H1 (cell line): ENCODE measurements at regions not wholly inside any gene's neighbourhood (a gene's known extent, or its start where the extent isn't known, plus 50 kb on each side); places are given as distances from the start of the nearest gene placed in this dataset.

ENCODE experiments used
- CTCF ChIA-PET: fragments of 300-600 bp; sonication (Branson Sonifier 250); formaldehyde crosslinking; loops from one replicate; lab custom pipeline; 2021; ENCODE audit not compliant: partially characterized antibody; lab: Charles Lee
- POLR2A ChIA-PET: fragments of 300-600 bp; sonication (Branson Sonifier 250); formaldehyde crosslinking; loops from one replicate; lab custom pipeline; 2021; ENCODE audit warnings: inconsistent platforms; ENCODE audit not compliant: partially characterized antibody; lab: Charles Lee
- DNase-seq, 2 experiments: peaks; one replicate each; pipeline versions ENCODE4 v3.0.0 to v3.0.0-alpha.2; 2010 to 2022; ENCODE audit warnings: low spot score in 2 of 2, low read depth in 1 of 2, mixed read lengths in 1 of 2
- FAIRE-seq: peaks from 2 replicates; lab custom pipeline; 2011; peaks lifted over from hg19 to GRCh38; lab: Jason Lieb, UNC
- H2AFZ ChIP-seq: 2 replicates; pipeline ENCODE4 v1.8.1; 2012; ENCODE audit warnings: low read length, inconsistent platforms
- H2AK5ac ChIP-seq: 2 replicates; pipeline ENCODE4 v1.6.1; 2013; ENCODE audit warnings: low read depth, low read length
- H2BK120ac ChIP-seq: replicated peaks from 2 replicates; pipeline ENCODE3; 2013; ENCODE audit warnings: low read depth, low read length, inconsistent platforms
- H2BK12ac ChIP-seq: 2 replicates; pipeline ENCODE4 v1.6.1; 2013; ENCODE audit warnings: low read depth, low read length
- H2BK15ac ChIP-seq: 2 replicates; pipeline ENCODE4 v1.6.1; 2013; ENCODE audit warnings: low read length
- H2BK20ac ChIP-seq: 2 replicates; pipeline ENCODE4 v1.6.1; 2013; ENCODE audit warnings: low read length
- H2BK5ac ChIP-seq: 2 replicates; pipeline ENCODE4 v1.6.1; 2013; ENCODE audit warnings: low read depth, low read length
- H3K14ac ChIP-seq: 2 replicates; pipeline ENCODE4 v1.6.1; 2013; ENCODE audit warnings: inconsistent platforms; ENCODE audit not compliant: insufficient read length
- H3K18ac ChIP-seq: 2 replicates; pipeline ENCODE4 v1.6.1; 2013; ENCODE audit warnings: low read length; ENCODE audit errors: extremely low read depth
- H3K23ac ChIP-seq: 2 replicates; pipeline ENCODE4 v1.6.1; 2013; ENCODE audit warnings: inconsistent platforms; ENCODE audit not compliant: insufficient read length
- H3K23me2 ChIP-seq: 2 replicates; pipeline ENCODE4 v1.6.1; 2013; ENCODE audit warnings: low read depth, low read length
- H3K27ac ChIP-seq: 2 replicates; pipeline ENCODE4 v1.6.1; 2011; ENCODE audit warnings: low read depth, low read length, inconsistent platforms
- H3K27me3 ChIP-seq, 4 experiments: replicated peaks in 1 of 4; 1 replicate in 1 of 4; 2 replicates in 3 of 4; pipeline versions ENCODE4 v1.6.1 to v1.8.1; 2011 to 2013; ENCODE audit warnings: low read length in 3 of 4, mild to moderate bottlenecking in 3 of 4, inconsistent platforms in 2 of 4, mixed read lengths in 2 of 4, moderate library complexity in 1 of 4; ENCODE audit not compliant: control insufficient read depth in 3 of 4, insufficient read depth in 3 of 4; ENCODE audit errors: extremely low read depth in 1 of 4
- H3K36me3 ChIP-seq, 4 experiments: 2 replicates each; pipeline versions ENCODE4 v1.6.1 to v1.8.1; 2011 to 2013; ENCODE audit warnings: mild to moderate bottlenecking in 4 of 4, low read length in 3 of 4, moderate library complexity in 2 of 4, control low read depth in 1 of 4, inconsistent platforms in 1 of 4; ENCODE audit not compliant: insufficient read depth in 4 of 4, control insufficient read depth in 2 of 4
- H3K4ac ChIP-seq: replicated peaks from 2 replicates; pipeline ENCODE3; 2013; ENCODE audit warnings: low read length, low read depth, mixed read lengths, inconsistent platforms; ENCODE audit not compliant: insufficient read length
- H3K4me1 ChIP-seq, 4 experiments: replicated peaks in 1 of 4; 1 replicate in 1 of 4; 2 replicates in 3 of 4; pipeline versions ENCODE4 v1.6.1 to v1.8.1; 2011 to 2013; ENCODE audit warnings: low read length in 3 of 4, inconsistent platforms in 2 of 4, mixed read lengths in 1 of 4; ENCODE audit not compliant: insufficient read depth in 4 of 4, control insufficient read depth in 3 of 4
- H3K4me2 ChIP-seq, 2 experiments: 2 replicates each; pipeline versions ENCODE4 v1.6.1 to v1.8.1; 2011 to 2013; ENCODE audit warnings: low read depth in 2 of 2, low read length in 2 of 2, control low read depth in 1 of 2, inconsistent platforms in 1 of 2, mild to moderate bottlenecking in 1 of 2; ENCODE audit not compliant: insufficient read depth in 1 of 2
- H3K4me3 ChIP-seq, 4 experiments: fragments of 200-600, 300-600 bp in 1 of 4; sonication (generic), shearing (Covaris generic), sonication (Bioruptor Twin) in 1 of 4; 2 replicates each; pipeline versions ENCODE4 v1.5.1 to v1.8.1; 2011 to 2016; ENCODE audit warnings: low read length in 4 of 4, low read depth in 3 of 4, control low read depth in 2 of 4, inconsistent platforms in 2 of 4, mild to moderate bottlenecking in 2 of 4, mixed read lengths in 1 of 4, moderate library complexity in 1 of 4; ENCODE audit not compliant: insufficient read depth in 2 of 4; ENCODE audit errors: extremely low read depth in 1 of 4
- H3K56ac ChIP-seq: replicated peaks from 2 replicates; pipeline ENCODE3; 2013; ENCODE audit warnings: low read depth, mild to moderate bottlenecking, mixed read lengths, low read length, inconsistent platforms; ENCODE audit not compliant: insufficient read length
- H3K79me1 ChIP-seq: 2 replicates; pipeline ENCODE4 v1.6.1; 2013; ENCODE audit warnings: low read depth, low read length, control low read depth
- H3K79me2 ChIP-seq, 2 experiments: 2 replicates each; pipeline versions ENCODE4 v1.6.1 to v1.8.1; 2012 to 2013; ENCODE audit warnings: low read length in 2 of 2, mild to moderate bottlenecking in 2 of 2, inconsistent platforms in 1 of 2; ENCODE audit not compliant: insufficient read depth in 2 of 2, control insufficient read depth in 1 of 2
- H3K9ac ChIP-seq, 4 experiments: replicated peaks in 1 of 4; 1 replicate in 1 of 4; 2 replicates in 3 of 4; pipeline versions ENCODE4 v1.6.1 to v1.8.1; 2011 to 2013; ENCODE audit warnings: low read depth in 3 of 4, low read length in 3 of 4, control low read depth in 2 of 4, mild to moderate bottlenecking in 2 of 4, moderate library complexity in 2 of 4, inconsistent platforms in 1 of 4; ENCODE audit errors: extremely low read depth in 1 of 4
- H3K9me3 ChIP-seq, 2 experiments: 2 replicates each; pipeline versions ENCODE4 v1.6.1 to v1.8.1; 2012 to 2013; ENCODE audit warnings: mild to moderate bottlenecking in 2 of 2, moderate library complexity in 2 of 2, control low read depth in 1 of 2, inconsistent platforms in 1 of 2, low read depth in 1 of 2, low read length in 1 of 2, mixed read lengths in 1 of 2; ENCODE audit not compliant: insufficient read depth in 2 of 2
- H4K20me1 ChIP-seq, 2 experiments: replicated peaks in 1 of 2; 2 replicates each; pipeline versions ENCODE3 to v1.8.1; 2011 to 2013; ENCODE audit warnings: inconsistent platforms in 2 of 2, low read length in 2 of 2, mild to moderate bottlenecking in 1 of 2; ENCODE audit not compliant: insufficient read depth in 2 of 2, control insufficient read depth in 1 of 2
- H4K5ac ChIP-seq: 2 replicates; pipeline ENCODE4 v1.6.1; 2013; ENCODE audit warnings: low read length, low read depth, mixed read lengths, inconsistent platforms; ENCODE audit not compliant: insufficient read length
- H4K8ac ChIP-seq: 2 replicates; pipeline ENCODE4 v1.8.0; 2013; ENCODE audit warnings: mild to moderate bottlenecking, moderate library complexity, low read length, inconsistent platforms; ENCODE audit not compliant: insufficient read depth; ENCODE audit errors: extremely low read depth
- H4K91ac ChIP-seq: replicated peaks from 2 replicates; pipeline ENCODE3; 2013; ENCODE audit warnings: low read length, mixed read lengths, inconsistent platforms; ENCODE audit not compliant: insufficient read length
- CBX5 ChIP-seq: fragments of 300-800, 300-1000 bp; sonication (generic); IDR thresholded peaks from 2 replicates; pipeline ENCODE4 v1.7.1; 2016; ENCODE audit warnings: antibody characterized with exemption, low read length, low read depth
- CHD1 ChIP-seq: IDR thresholded peaks from 2 replicates; pipeline ENCODE4 v1.6.1; 2012; ENCODE audit warnings: low read depth, low read length, improper control_type of control experiment
- CTBP2 ChIP-seq: IDR thresholded peaks from 2 replicates; pipeline ENCODE4 v1.7.0; 2011; ENCODE audit warnings: borderline replicate concordance, mild to moderate bottlenecking, moderate library complexity, mixed read lengths, low read length; ENCODE audit not compliant: insufficient read depth, insufficient read length
- JUN ChIP-seq: IDR thresholded peaks from 2 replicates; pipeline ENCODE4 v1.6.1; 2011; ENCODE audit warnings: low read depth, mild to moderate bottlenecking, improper control_type of control experiment, low read length
- POLR2A ChIP-seq, 2 experiments: IDR thresholded peaks; 1 replicate in 1 of 2; 2 replicates in 1 of 2; pipeline ENCODE4 v1.6.1; 2011; ENCODE audit warnings: low read depth in 2 of 2, low read length in 2 of 2, mild to moderate bottlenecking in 2 of 2; ENCODE audit errors: control extremely low read depth in 1 of 2
- RNF2 ChIP-seq: fragments of 200-900, 300-1000 bp; sonication (generic); IDR thresholded peaks from 2 replicates; pipeline ENCODE4 v1.7.1; 2016; ENCODE audit warnings: borderline replicate concordance, low read depth, mild to moderate bottlenecking, antibody characterized with exemption, low read length; ENCODE audit not compliant: poor library complexity, severe bottlenecking; ENCODE audit errors: missing control alignments
- SIN3A ChIP-seq, 2 experiments: IDR thresholded peaks in 1 of 2; conservative IDR thresholded peaks in 1 of 2; 2 replicates each; pipeline ENCODE4 v1.6.1; 2011 to 2012; ENCODE audit warnings: low read length in 2 of 2, improper control_type of control experiment in 1 of 2, low read depth in 1 of 2, mild to moderate bottlenecking in 1 of 2
- SIRT6 ChIP-seq: IDR thresholded peaks from one replicate; pipeline ENCODE4 v1.7.1; 2012; ENCODE audit warnings: low read length, inconsistent platforms
- TCF12 ChIP-seq: IDR thresholded peaks from 2 replicates; pipeline ENCODE4 v1.6.1; 2011; ENCODE audit warnings: low read depth, mild to moderate bottlenecking, low read length
- TEAD4 ChIP-seq: IDR thresholded peaks from 2 replicates; pipeline ENCODE4 v1.6.1; 2012; ENCODE audit warnings: low read depth, low read length, inconsistent platforms, mixed read lengths
- ZNF274 ChIP-seq: IDR thresholded peaks from 2 replicates; pipeline ENCODE4 v1.7.0; 2012; ENCODE audit warnings: low read length, borderline replicate concordance; ENCODE audit errors: extremely low read depth
- WGBS, 2 experiments: shearing (Covaris generic) in 1 of 2; methylation state at CpG; one replicate each; pipeline versions ENCODE4 v1.1.6 to v1.1.7; 2013 to 2015; ENCODE audit warnings: low lambda C conversion rate in 2 of 2, mixed read lengths in 2 of 2, inconsistent platforms in 1 of 2, low coverage in 1 of 2, missing lambda C conversion rate in 1 of 2; ENCODE audit not compliant: insufficient replicate concordance in 2 of 2, insufficient coverage in 1 of 2, insufficient read length in 1 of 2; ENCODE audit errors: extremely low coverage in 1 of 2, missing lambda C conversion rate in 1 of 2; 5-methylcytosine and 5-hydroxymethylcytosine counted together
- TF ChIP-seq, protein P1 (sequence below): IDR thresholded peaks from 2 replicates; pipeline ENCODE4 v1.6.1; 2011; ENCODE audit warnings: low read depth, mild to moderate bottlenecking, low read length; ENCODE audit not compliant: insufficient read depth

GRCh38 chr4:57689693-57690205, 579.6 kb upstream of the IGFBP7 start:
- H2BK15ac ChIP-seq: no peak overlapping the region
- no peak overlapping the region for H3K56ac ChIP-seq
- no peak overlapping the region for H2AFZ ChIP-seq
- no peak overlapping the region for H2BK5ac ChIP-seq
- no peak overlapping the region for H3K9ac ChIP-seq
- no peaks in the 10 kb centered on the region for H3K79me1 ChIP-seq
- no peaks in the 10 kb centered on the region for H3K23me2 ChIP-seq
- H3K4ac ChIP-seq: no peak overlapping the region
- no peak overlapping the region for H3K14ac ChIP-seq
- no peak overlapping the region for H4K91ac ChIP-seq
- H3K36me3 ChIP-seq: no peaks in the 10 kb centered on the region
- H4K5ac ChIP-seq: no peak overlapping the region
- H3K27me3 ChIP-seq: no peaks in the 10 kb centered on the region
- H3K79me2 ChIP-seq: no peaks in the 10 kb centered on the region
- peaks cover 0 to 10% of the 10 kb centered on the region in 2 experiments; a peak in 1 of 4 replicates for H3K9me3 ChIP-seq
- no peaks in the 10 kb centered on the region; a peak in 1 of 7 replicates for H3K4me1 ChIP-seq
- no peak overlapping the region for H4K8ac ChIP-seq
- ChIA-PET POLR2A (no interaction called here), CTCF (no interaction called here)
- H4K20me1 ChIP-seq: no peaks in the 10 kb centered on the region
- 84% methylated on average over 2 of the region's 2 CpGs; no CpG with 5 or more reads in 1 of the 2 experiments for WGBS, 2 experiments
- H3K4me3 ChIP-seq: no peak overlapping the region
- DNase-seq (no peak), FAIRE-seq (no peak)
- no peak for TF ChIP-seq POLR2A (IDR thresholded peaks at IDR 0.05; ENCODE audit: control extremely low read depth in 1 of 2, low read depth in 2 of 2, low read length in 2 of 2)
- TF ChIP-seq JUN: no peak
- no peak for TF ChIP-seq ZNF274
- TF ChIP-seq, protein P1, sequence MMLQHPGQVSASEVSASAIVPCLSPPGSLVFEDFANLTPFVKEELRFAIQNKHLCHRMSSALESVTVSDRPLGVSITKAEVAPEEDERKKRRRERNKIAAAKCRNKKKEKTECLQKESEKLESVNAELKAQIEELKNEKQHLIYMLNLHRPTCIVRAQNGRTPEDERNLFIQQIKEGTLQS: no peak
- no peak for TF ChIP-seq TEAD4
- no peak for TF ChIP-seq SIRT6
- no peak for TF ChIP-seq CBX5
- no peak for TF ChIP-seq CTBP2
- TF ChIP-seq SIN3A (conservative IDR thresholded peaks at IDR 0.05 in 1 of 2, IDR thresholded peaks at IDR 0.05 in 1 of 2; ENCODE audit: low read depth in 1 of 2, low read length in 2 of 2): no peak
- no peak for TF ChIP-seq CHD1
- no peak for TF ChIP-seq TCF12
- TF ChIP-seq RNF2: no peak
- no peak overlapping the region for H3K4me2 ChIP-seq
- no peak overlapping the region for H3K27ac ChIP-seq
- H2BK20ac ChIP-seq: no peak overlapping the region
- no peak overlapping the region for H3K23ac ChIP-seq
- H2BK120ac ChIP-seq: no peak overlapping the region
- no peak overlapping the region for H2AK5ac ChIP-seq
- no peak overlapping the region for H2BK12ac ChIP-seq
- no peak overlapping the region for H3K18ac ChIP-seq
